NCI-H748 treated with DMSO at 0.1 percent for 48 hours (cell line): ENCODE measurements at regions not wholly inside any gene's neighbourhood (a gene's known extent, or its start where the extent isn't known, plus 50 kb on each side); places are given as distances from the start of the nearest gene placed in this dataset.

Experiments
- DNase-seq: peaks from one replicate; lab custom pipeline; 2025; lab: John Stamatoyannopoulos, UW

GRCh38 chr1:165025805-165026204 lies 330.7 kb downstream of the LMX1A start:
- no peak for DNase-seq

DNA sequence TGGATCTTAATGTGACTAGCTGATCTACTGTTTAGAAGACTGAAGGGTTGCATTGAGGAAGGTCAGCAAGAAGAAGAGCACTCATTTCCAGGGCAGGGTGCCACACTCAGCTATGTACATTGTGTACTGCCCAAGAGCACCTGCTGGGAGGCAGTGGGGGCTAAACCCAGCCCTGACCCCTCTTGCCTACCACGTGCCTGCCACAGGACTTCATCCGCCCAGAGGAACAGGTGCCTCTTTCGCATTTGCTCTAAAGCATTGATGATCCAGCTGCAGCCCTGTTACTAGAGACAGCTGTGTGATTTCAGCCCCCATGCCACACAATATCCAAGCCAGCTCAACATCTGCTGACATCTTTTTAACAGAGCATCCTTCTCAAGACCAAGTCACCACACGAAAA lies 341.8 kb downstream of the LMX1A start:
- DNase-seq, result no peak

DNA sequence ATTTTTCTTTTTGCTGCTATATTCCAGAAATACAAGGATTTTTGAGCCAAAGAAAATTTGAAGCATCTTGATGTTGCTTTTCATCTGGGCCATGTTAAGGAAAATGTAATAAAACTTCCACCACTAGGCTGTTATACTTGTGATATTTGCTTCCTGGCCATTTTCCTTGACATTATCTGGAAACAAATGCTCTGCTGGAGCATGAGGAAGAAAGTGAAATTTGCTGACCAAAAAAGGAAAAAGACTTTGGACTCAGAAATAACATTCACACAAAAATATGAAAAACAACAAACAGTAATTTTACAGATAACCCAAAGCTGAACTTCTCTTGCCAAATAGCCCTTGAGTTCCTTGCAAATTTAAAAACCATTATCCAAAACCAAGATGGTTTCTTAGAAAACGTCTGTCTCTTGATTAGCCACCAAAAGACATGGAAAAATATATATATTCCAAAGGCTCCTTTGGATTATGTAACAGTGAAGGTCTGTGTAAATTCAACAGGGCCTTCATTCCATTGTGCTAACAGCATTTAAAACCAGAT lies 344.5 kb downstream of the LMX1A start:
- no peak for DNase-seq

GRCh38 chr1:165011186-165011585 lies 345.3 kb downstream of the LMX1A start:
- DNase-seq, result no peak

- no peak for DNase-seq
Observed at GRCh38 chr1:165010418-165011070, 346.0 kb downstream of the LMX1A start.

DNA sequence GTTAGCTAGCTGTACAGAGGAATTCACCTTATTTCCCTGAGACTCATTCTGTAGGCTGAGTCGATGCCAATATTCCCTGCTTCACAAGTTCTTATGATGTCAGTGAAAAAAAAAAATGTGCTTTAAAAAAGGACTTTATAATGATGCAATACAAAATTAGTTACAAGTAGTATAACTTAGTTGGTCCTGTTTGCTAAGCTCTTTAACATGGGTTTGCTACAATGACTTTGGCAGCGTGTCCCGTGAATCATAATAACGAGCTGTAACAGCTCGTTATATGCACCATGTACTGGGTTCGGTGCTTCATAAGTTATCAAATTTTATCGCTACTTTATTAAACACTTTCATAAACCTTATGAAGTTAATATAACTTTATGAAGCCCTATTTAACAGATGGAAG lies 349.7 kb downstream of the LMX1A start:
- DNase-seq, result no peak

- no peak for DNase-seq
Observed at GRCh38 chr1:164999146-164999545, 357.4 kb downstream of the LMX1A start.

- DNase-seq, result no peak
Observed at GRCh38 chr1:164991763-164992314, 364.7 kb downstream of the LMX1A start.

- no peak for DNase-seq
Observed at GRCh38 chr1:164983023-164983650, 373.4 kb downstream of the LMX1A start.

- no peak for DNase-seq
Observed at GRCh38 chr1:164982545-164982944, 374.0 kb downstream of the LMX1A start.

- no peak for DNase-seq
Observed at GRCh38 chr1:164977561-164977960, 379.0 kb downstream of the LMX1A start.

DNA sequence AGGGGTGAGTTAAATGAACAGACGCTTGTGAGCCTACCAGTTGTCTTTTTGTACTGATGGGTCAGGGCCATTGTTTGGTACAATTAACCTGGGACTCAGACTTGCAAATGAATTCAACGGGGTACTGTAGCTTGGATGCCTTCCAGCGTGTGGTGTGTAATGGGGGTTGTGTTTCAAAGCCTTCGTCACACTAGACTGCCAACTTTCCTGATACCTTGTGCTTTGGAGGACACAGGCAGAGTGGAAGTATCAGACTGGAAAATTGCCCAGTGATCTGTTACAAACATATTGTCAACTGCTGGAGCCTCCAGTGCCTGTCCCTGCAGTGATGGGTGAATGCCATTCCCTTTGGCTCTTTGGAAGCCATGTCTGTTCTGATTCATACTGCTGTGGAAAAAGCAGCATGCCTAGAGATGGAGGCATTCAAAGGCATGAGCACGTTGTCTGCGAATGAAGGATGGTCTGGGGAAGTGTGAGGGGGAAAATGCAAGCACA lies 384.5 kb downstream of the LMX1A start:
- DNase-seq, result no peak

GRCh38 chr1:164971391-164971790 lies 385.1 kb downstream of the LMX1A start:
- no peak for DNase-seq

DNA sequence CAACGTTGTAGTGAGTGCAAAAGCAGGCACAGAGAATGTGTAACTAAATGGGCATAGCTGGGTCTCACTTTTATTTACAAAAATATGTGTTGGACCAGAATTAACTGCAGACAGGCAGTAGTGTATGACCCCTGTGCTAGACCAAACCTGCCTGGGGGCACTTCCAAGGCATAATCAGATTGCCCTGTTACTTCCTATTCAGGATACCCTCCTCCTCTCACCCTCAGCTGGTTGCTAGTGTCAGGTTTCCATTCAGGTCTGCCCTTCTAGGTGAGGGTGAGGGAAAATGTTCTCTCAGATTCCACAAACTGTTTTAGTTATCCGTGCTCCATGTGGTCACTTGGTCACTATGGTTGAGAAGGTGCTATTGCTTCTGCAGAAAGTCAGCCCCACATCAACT lies 387.3 kb downstream of the LMX1A start:
- DNase-seq, result no peak

DNA sequence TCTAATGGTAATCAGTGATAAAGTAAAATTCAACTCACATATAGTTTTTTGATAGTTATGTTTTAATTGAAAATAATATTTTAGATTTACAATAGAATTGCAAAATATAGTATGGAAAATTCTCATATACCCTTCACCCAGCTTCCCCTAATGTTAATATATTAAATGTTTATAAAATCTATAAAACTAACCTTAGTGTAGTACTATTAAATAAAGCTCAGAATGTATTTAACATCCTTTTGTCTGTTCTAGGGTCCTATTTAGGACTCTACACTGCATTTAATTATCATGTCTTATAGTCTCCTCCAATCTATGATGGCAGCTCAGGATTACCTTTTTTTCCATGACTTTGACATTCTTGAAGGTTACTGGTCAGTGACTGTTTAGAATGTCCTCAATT lies 389.2 kb downstream of the LMX1A start:
- DNase-seq, result no peak

- no peak for DNase-seq
Observed at GRCh38 chr1:164961715-164962114, 394.8 kb downstream of the LMX1A start.

DNA sequence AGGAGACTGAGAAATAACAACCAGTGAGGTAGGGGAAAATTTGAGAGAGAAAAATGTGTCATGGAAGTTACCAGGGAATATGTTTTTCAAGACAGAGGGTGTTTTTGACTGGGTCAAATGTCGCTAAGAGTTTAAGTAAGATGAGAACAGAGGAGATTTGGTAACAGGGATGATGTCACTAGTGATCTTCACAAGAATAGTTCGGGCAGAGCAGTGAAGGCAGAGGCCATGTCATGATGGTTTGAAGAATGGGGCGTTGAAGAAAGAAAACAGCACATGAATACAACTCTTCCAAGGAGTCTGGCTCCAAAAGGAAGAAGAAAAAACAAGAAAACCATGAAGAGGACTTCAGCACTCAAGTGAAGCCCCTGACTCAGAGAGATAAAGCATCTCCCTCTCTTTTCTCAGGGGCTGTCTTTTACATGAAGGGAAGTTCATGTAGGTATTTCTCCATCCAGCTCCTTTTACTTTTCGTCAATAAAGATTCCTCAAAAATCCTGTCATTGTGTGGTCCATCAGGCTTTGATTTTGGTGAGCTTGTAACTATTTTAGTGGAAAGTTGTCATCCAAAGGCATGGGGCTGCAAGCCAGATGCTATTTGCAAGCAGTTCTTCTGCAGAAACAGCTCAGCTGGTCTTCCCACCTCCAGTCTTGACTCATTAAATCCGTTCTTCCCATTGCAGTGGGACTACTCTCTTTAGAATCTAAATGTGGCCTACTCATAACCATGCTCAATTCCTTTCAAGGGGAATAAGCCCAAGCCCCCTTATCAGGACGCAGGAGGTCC lies 397.3 kb downstream of the LMX1A start:
- DNase-seq, result no peak

DNA sequence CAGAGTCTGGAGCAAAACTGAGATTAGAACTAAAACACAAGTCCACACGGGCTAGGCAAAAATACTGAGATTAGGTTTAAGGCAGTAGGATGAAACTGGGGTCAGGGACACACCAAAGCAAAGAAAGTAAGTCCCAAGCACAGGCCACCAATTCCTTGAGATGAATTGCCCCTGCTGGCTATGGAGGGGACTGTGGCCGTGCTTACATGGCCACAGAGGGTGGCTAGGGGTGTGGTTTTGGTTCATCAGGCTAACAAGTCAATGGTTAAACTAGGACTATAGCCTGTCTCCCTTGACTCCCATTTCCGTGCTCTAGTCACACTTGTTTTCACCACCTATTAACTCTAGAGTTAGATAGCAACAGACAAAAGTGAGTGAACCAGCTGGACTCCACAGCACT lies 394.8 kb downstream of the PBX1 start:
- DNase-seq, result no peak

- DNase-seq, result no peak
Observed at GRCh38 chr1:164953098-164953497, 394.1 kb downstream of the PBX1 start.

DNA sequence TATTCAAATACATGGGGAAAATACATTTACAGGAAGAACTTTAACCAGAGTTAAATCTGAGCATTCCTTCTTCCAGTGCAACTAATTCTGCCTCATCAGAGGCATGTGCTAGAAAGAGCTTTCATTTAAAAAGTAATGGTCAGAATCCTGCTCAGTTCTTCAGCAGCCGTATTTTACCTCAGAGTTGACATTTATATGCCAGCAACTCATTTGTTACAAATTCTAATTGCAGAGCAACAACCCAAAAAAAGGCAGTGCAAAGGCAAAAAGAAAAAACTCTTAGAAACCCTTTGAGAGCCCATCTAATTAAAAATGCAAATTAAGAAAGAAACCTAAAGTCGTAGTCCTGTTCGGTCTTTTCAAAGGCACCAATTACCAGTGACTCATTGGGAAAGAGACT lies 392.5 kb downstream of the PBX1 start:
- no peak for DNase-seq

GRCh38 chr1:164950541-164950986 lies 391.6 kb downstream of the PBX1 start:
- DNase-seq, result no peak

GRCh38 chr1:164949771-164950471 lies 390.9 kb downstream of the PBX1 start:
- no peak for DNase-seq
